ENCODE measurements at regions not wholly inside any gene's neighbourhood (a gene's known extent, or its start where the extent isn't known, plus 50 kb on each side); places are given as distances from the start of the nearest gene placed in this dataset.

- H3K27me3 ChIP-seq: no peaks in the 10 kb centered on the region
- no peaks in the 10 kb centered on the region for H3K36me3 ChIP-seq
- no peak overlapping the region for H3K4me3 ChIP-seq
- DNase-seq: no peak
- intact Hi-C loops (cut with DNase I): loop anchor here in 7 of 10 donors (1.0 to 5.0 kb wide), 3 partner anchors 266 to 268 kb away; no protein-coding TSS in a partner anchor
- no peak overlapping the region for H3K27ac ChIP-seq
- peak in 6 of 9 donors; percentile 14 to 58 (median 54) for TF ChIP-seq CTCF (IDR thresholded peaks at IDR 0.05)
- no peaks in the 10 kb centered on the region for H3K4me1 ChIP-seq
- 15 to 16% methylated on average over 5 of the region's 5 CpGs for WGBS, 2 donors
- peak in 1 of 8 donors; percentile 55 for ATAC-seq
- no peaks in the 10 kb centered on the region for H3K9me3 ChIP-seq
Observed at GRCh38 chr4:181261279-181261678, 981.9 kb upstream of the TENM3 start.

GRCh38 chr4:181264893-181265292, 978.3 kb upstream of the TENM3 start:
- Histone ChIP-seq H3K9me3 (no peaks in the 10 kb centered on the region), H3K36me3 (no peaks in the 10 kb centered on the region), H3K27me3 (no peaks in the 10 kb centered on the region), H3K27ac (peak overlapping the region in 2 of 10 donors; percentile 6 to 16), H3K4me1 (no peaks in the 10 kb centered on the region), H3K4me3 (peak overlapping the region in 4 of 10 donors; percentile 16 to 42 (median 34))
- DNase-seq (peak in 1 of 2 donors; percentile 8), ATAC-seq (peak in 5 of 8 donors; percentile 30 to 86 (median 38))
- 36 to 39% methylated on average over 9 of the region's 9 CpGs for WGBS, 2 donors
- intact Hi-C loops (cut with DNase I): loop anchor here in 5 of 10 donors (5.0 kb wide), 1 partner anchor 262 kb away; no protein-coding TSS in a partner anchor
- TF ChIP-seq CTCF (IDR thresholded peaks at IDR 0.05): no peak

GRCh38 chr4:181265370-181265769, 977.8 kb upstream of the TENM3 start:
- Histone ChIP-seq H3K4me1 (no peaks in the 10 kb centered on the region), H3K9me3 (no peaks in the 10 kb centered on the region), H3K36me3 (no peaks in the 10 kb centered on the region), H3K4me3 (peak overlapping the region in 2 of 10 donors; percentile 31 to 42), H3K27ac (peak overlapping the region in 1 of 10 donors; percentile 16), H3K27me3 (no peaks in the 10 kb centered on the region)
- WGBS, 2 donors: 53 to 68% methylated on average over 4 of the region's 4 CpGs
- no peak for TF ChIP-seq CTCF (IDR thresholded peaks at IDR 0.05)
- no peak for DNase-seq
- no peak for ATAC-seq
- intact Hi-C loops (cut with DNase I): no loop called here

GRCh38 chr4:181271116-181271640, 972.0 kb upstream of the TENM3 start:
- Histone ChIP-seq H3K9me3 (no peaks in the 10 kb centered on the region), H3K27ac (no peak overlapping the region), H3K36me3 (no peaks in the 10 kb centered on the region), H3K4me3 (no peak overlapping the region), H3K4me1 (peaks cover 0 to 11% (median 0%) of the 10 kb centered on the region in 9 donors), H3K27me3 (no peaks in the 10 kb centered on the region)
- no peak for TF ChIP-seq CTCF (IDR thresholded peaks at IDR 0.05)
- DNase-seq (no peak), ATAC-seq (no peak)
- intact Hi-C loops (cut with DNase I): no loop called here
- WGBS, 2 donors: 60 to 66% methylated on average over 9 of the region's 9 CpGs
